C1 segment of cervical spinal cord (tissue), 14 donors: ENCODE measurements at regions not wholly inside any gene's neighbourhood (a gene's known extent, or its start where the extent isn't known, plus 50 kb on each side); places are given as distances from the start of the nearest gene placed in this dataset.

ENCODE experiments used
- DNase-seq, 14 donors: peaks; one replicate each; lab custom pipeline; 2025; lab: John Stamatoyannopoulos, UW

DNA sequence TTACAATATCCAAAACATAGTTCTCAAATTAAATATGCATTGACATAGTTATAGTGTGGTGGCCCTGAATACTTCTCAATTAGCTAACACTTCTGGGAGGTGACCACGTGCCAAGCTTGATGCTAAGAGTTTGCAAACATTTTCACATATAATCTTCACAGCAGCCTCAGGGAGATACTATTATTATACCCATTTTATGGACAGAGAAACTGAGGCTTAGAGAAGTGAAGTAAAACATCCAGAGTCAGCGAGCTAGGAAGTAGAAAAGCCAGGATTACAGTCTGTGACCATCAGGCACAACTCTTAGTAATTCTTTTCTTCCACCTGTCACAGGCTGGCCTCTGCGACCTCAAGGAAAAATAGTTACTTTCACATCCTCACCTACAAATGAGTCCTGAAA lies 102.2 kb upstream of the IRX6 start:
- DNase-seq, result no peak

DNA sequence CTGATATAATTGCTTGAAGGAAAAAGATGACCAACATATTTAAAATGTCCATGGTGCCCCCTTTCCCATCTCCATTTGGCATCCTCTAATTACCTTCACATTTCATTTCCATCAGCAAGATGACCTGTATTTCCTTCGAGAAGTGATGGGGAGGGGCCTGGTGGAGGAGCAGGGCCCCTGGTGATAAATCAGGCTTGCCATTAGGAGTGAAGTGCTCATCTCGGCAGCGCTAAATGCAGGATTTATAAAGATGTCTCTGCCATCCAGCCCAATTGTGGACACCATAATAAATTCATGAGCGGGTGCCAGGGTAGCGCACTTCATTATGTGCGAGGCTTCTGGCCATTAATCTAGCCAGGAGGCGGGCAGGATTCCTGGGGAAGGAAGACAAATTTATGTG lies 101.5 kb upstream of the IRX6 start:
- no peak for DNase-seq

DNA sequence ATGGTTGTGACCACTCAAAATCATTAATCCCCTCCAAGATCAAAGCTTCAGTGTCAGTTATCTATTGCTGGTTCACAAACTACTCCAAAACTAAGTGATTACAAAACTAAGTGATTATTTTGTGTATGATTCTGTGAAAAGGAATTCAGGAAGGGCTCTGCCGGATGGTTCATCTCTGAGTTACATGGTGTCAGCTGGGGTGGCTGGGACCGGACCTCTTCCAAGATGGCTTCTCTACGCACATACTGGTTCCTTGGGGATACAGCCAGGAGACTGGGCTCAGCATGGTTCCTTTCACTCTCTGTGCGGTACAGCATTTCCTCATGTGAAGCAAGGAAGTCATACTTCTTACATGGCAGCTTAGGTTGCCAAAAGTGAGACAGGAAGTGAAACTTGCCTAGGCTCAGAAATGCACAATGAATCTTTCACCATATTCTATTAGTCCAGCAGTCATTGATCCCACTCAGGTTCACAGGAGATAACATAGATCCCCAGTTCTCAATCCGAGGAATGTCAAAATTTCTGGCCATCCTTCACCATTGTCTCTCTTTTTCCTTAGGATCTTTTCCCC lies 97.9 kb upstream of the IRX6 start:
- DNase-seq, result no peak

DNA sequence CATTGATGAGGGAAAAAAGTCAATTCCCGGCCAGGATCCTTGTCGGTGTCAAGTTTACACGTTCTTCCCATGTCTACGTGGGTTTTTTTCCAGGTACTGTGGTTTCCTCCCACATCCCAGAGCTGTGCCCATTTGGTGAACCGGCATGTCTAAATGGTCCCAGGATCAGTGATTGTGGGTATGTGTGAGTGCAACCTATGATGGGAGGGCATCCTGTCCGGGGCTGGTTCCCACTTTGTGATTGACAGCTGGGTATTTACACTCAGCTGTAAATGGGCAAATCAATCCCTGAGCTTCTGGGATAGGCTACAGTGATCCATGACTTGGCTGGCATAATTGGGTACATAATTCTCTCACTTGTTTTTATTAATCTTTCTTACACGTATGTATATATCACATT lies 91.2 kb upstream of the IRX6 start:
- DNase-seq, result no peak

DNA sequence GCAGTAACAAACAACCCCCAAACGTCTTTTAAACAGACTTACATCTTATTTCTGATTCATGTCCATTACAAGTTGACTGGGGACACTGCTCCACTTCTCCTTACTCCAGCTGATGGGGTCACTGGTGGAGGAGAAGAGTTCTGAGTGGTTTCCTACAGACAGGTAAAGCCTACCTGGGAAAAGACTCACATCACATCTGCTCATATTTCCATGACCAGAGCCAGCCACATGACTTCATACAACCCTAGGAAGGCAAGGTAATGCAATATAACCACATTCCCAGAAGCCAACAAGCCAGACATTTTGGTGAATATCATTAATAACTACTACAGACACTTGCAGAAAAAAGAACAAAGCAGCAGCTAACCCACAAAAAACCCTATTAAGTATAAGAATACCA lies 90.5 kb upstream of the IRX6 start:
- no peak for DNase-seq

DNA sequence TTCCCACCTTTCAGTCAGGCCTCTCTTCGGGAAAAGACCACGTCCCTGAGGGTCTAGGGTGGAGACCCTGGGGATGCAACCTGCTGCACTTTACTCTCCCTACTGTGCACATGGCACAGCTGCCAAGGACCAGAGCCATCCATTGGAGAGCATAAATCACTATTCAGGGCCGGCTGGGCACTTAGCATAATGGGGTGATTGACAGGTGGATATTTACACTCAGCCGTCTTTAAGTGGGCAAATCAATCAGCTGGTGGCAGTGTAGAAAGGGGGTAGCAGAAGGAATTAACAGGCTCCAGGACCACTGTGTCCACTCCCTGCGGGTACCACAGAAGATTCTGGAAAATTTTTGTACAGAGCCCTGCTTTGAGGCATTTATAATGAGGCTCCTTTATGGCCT lies 87.3 kb upstream of the IRX6 start:
- no peak for DNase-seq

DNA sequence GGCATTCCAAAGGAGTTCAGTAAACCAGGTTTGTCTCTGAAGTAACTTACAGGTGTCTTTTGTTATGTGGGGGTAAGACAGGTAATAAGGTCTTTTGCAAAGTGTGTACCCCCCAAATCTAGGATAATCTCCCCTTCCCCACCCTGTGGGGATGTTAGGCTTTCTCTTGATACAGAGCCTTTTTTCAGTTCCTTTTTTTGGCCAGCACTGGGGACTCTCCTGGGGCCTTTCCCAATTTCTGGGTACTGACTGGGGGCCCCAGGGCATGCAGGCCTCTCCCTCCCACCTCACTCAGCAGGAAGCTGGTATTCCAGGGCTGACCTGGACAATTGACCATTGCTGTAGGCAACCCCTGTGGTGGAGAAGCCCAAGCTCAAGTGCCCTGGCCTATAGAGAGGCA lies 84.3 kb upstream of the IRX6 start:
- no peak for DNase-seq

DNA sequence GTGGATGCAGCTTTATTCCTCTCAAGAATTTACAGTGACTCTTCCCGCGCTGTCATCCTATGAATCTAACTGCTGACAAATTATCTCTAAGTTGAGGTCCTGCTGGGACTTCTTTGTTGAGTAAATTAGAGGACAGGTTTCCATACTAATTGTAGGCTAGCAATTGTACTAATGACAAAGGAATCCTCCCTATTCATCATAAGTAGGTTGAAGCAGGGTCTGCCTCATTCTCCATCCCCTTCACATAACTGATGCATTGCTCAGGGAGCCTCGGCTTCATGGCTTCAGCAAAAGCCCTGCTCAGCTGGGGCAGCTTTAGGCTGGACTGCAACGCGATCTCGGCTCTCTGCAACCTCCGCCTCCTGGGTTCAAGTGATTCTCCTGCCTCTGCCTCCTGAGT lies 83.1 kb upstream of the IRX6 start:
- no peak for DNase-seq

DNA sequence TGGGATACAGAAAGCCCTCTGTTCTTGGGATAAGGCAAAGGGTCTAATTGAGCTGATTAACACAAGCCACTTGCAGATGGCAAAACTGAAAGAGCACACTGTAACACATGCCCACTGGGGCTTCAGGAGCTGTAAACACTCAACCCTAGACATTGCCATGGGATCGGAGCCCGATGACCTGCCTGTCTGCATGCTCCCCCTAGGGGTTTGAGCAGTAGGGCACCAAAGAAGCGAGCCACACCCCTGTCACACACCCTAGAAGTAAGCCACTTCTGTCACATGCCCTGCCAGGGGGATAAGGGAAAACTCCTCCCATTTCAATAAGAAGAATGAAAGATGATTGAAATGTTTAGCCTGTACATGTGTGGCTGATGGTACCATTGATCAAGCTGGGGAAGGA lies 81.3 kb upstream of the IRX6 start:
- no peak for DNase-seq

DNA sequence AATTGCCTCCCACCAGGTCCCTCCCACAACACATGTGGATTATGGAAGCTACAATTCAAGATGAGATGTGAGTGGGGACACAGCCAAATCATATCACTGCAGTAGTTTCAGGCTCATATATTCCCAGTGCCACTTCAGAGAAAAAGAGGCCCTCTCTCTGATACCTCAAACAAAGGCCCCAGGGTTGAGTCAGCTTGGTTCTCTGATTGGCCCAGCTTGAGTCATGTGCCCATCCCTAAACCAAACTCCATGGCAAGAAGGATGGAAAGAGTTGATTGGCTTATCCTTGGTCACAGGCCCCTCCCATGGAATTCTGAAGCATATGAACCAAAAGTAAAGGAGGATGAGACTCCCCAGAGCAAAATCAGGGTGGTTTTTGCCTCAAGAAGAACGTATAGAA lies 75.9 kb upstream of the IRX6 start:
- no peak for DNase-seq

DNA sequence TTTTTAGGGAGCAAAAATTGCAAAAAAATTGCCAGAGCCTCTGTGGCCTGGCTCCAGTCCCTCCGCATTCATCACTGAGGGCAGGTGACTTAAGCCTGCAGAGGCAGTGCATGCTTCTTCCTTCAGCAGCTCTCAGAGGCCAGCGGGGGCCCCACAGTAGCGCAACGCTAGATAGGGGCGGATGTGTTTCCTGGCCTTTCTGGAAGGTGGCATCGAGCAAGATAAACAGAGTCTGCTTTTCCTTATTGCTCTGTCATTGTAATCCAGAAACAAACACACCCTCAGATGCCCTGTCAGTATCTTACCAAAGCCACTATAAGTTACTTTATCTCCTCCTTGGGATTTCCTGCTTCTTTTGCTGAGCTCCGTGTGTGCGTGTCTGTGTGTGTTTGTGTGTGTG lies 75.5 kb upstream of the IRX6 start:
- no peak for DNase-seq

DNA sequence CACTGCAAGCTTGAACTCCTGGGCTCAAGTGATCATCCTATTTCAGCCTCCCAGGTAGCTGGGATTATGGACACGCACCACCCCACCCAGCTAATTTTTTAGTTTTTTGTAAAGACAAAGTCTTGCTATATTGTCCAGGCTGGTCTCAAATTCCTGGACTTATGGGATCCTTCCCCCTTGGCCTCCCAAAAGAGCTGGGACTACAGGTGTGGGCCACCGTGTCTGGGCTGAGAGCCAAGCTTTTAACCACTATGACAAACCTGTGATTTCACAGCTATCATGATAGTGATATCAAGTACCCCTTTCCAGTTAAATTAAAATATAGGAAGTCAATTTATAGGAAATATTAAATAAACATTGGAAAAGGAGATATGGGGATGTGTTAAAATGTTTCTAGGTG lies 74.6 kb upstream of the IRX6 start:
- DNase-seq, result no peak

DNA sequence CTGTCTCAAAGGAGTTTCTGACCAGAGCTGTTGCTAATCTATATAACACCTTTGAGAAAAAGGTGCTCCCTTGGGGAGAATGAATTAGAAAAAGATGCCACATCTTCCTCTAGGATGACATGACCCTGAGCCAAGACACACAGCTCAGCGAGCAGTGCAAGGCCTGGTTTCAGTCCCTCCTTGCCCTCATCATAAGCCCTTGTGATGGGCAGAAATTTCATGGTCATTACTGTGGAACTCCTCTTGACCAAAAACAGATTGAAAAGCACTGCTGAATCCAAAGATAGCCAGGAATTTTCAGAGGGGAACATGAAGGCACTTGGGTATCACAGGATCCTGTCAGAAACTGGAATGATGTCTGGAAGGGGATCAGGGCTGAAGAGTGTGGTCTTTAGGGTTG lies 74.1 kb upstream of the IRX6 start:
- DNase-seq, result no peak

DNA sequence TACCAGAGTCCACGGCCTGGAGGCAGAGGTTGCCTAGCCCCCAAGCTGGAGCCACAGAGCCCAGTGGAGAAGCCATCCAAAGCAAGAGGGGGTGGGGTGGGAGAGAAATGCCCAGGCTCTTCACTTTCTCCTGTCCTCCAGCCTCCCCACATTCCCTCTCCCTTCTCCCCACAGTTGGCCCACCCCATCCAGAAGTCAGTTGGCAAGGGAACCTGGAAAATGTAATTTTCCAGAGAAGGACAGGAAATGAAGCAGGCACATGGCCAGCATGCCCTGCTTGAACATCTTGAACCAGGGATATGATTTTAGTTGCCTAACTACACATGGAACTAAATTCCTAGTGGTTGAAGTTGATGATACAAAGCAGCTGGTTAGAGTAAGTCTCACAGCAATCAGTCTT lies 73.3 kb upstream of the IRX6 start:
- no peak for DNase-seq

DNA sequence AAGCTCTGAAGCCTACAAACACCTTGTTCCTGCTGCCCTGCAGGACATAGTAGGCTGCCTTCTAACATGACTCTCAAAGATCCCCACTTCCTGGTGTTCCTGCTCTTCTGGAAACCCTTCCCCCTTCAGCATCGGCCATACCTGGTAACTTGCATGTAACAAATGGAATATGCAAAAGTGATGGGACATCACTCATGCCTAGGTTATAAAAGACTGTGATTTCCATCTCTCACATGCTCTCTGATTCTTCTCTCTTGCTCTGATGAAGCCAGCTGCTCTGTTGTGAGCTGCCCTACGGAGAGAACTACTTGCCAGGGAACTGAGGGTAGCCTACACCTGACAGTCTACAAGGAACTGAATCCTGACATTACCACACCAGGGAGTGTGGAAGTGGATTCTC lies 72.9 kb upstream of the IRX6 start:
- DNase-seq, result no peak

DNA sequence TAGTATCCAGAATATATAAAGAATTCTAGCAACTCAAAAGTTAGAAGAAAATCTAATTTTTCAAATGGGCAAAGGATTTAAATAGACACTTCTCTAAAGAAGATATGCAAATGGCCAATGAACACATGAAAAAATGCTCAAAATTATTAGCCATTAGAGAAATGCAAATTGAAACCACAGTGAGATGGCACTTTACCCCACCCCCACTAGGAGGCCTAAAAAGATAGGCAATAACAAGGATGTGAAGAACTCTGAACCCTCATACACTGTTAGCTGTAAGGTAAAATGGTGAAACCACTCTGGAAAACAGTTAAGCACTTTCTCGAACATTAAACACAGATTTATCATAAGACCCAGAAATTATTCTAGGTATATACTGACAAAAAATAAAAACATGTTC lies 71.4 kb upstream of the IRX6 start:
- DNase-seq, result no peak

DNA sequence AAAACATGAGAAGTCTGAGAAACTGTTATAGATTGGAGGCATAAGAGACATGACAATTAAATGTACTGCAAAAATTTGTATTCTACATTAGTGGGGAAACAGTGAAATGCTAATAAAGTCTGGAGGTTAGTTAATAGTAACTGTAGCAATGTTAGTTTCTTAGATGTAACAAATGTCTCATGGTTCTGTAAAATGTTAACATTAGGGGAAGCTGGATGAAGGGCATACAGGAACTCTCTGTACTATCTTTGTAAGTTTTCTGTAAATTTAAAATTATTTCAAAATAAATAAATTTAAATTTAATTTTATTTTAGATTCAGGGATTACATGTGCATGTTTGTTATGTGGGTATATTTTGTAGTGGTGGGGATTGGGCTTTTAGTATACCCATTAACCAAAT lies 70.0 kb upstream of the IRX6 start:
- no peak for DNase-seq

DNA sequence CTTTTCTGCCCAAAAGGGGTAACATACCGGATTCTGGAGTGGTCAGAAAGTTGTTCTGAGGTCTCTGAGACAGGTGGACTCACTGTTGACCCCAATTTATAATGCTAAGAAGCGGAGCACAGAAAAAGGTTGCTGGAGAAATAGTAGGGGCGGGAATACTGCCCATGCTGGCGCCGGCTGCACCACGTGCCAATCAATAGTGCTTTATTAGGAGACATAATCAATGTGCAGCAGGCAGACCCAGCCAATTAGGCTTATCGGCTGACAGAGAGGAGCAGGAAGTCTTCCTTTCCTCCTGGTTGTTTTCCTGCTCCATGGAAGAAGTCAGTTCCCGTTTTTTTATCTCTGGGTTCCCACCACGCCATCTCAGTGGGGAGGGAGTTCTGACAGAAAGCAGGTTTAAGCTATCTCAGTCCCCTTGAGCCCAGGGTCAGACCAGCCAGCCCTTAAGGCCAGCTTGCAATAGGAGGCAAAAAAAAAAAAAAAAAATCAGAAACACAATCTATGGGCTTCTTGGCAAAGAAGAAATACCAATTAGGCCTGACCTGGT lies 68.2 kb upstream of the IRX6 start:
- DNase-seq, result no peak

DNA sequence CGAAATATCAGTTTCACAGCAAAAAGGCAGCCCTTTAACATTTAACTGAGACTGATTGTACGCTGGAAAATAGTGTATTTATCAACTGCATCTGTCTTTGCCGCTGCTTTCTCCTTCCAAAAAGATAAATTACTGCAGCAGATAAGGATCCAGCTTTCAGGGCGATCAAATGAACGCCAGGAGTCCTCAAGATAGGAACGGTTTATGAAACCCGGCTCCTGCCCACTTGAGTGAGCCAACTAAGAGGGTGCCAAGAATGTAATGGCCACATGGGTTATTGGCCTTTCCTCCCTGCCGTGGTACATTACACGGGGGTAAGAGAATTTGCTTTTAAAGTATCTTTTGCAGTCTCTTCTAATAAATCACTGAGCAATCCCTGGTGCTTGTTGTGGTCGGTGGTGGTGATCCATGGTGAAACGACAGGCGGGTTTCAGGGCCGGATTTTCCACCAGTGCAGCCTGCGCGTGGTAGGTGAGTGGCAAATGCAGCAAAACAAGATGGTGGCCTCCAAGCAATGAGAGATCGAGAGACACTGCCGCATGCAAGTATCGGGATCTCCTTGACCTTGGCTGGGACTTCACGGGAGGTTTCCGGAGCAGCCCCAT lies 67.5 kb upstream of the IRX6 start:
- no peak for DNase-seq

DNA sequence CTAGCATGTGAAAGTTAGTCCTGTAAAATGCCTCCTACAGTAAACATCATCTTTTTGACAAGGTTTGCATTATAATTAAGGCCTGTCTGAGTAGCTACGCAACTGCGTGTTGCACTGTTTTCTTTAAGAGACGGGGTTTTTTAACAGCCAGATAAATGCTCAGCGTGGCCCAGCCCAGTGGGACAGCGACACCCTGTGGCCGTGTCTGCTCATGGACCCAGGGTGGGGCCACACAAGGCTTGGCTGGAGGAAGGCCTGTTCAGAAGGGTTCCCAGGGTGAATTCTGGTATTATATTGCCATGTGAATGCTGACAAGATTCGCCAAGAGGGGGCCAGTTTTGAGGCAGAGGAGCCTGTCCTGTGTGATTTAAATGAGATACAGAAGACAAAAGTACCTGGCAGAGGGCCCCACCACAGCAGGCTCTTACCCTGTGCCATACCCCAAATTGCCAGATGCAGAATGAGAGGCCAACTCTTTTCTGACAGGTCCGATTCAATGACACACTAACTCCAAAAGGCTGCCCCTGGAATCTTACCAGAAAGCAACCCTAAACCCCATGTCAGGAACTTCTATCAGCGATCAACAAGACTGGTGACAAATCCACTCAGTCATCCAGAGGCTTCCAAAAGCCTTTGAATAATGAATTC lies 65.9 kb upstream of the IRX6 start:
- no peak for DNase-seq

DNA sequence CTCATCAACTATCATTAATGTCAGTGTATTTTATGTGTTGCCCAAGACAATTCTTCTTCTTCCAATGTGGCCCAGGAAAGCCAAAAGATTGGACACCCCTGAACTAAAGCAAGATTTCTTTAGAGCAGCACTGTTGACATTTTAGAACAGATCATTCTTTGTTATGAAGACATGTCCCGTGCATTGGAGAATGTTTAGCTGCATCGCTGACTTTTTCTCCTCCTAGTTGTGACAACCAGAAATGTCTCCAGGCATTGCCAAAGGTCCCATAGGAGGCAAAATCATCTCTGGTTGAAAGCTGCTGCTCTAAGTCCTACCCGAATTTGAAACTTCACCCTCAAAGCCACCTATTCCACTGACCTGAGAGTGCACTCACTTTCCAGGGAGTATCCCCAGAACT lies 62.7 kb upstream of the IRX6 start:
- no peak for DNase-seq

DNA sequence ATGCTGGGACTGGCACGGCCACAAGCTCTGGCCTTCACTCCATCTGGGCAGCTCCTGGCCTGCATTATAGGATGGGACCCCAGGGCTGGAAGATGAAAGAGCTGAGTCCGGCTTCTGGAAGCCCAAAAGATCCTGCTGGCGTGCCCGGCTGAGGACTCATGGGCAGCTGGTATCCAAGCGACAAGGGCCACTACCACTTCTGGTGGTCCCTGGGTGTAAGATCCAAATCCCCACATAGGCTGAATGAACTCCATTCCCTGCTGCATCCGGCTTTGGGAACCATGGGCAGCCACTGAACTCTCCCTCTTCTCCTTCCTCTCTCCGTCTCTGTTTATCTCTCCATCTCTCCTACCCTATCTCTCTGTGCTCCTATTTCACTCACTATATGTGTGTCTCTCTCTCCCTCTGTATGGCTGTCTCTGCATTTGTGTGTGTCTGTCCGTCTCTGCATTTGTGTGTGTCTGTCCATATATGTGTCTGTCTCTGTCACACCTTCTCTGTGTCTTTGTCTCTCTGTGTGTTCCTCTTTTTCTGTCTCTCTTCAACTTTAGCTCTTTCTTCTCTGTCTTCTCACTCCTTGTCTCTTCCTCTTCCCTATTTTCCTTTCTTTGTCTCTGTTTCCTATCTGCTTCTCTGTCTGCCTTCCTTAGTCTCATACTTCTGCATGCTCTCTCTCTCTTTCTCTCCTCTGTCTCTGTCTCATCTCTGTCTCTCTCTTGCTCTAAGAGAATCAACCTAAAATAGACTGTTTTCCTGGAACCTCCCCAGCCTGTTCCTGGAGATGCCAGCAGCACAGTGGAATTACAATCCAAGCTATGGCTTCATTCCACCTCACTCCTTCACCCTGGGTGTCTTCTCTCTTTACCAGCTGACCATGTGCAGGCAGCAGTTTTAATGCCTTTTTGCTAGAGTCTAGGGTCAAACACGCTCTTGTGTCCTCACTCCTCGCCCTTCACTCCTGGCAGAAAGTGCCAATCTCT lies 60.4 kb upstream of the IRX6 start:
- DNase-seq, result no peak
